Activated T-cell treated with anti-CD3 and anti-CD28 coated beads, Interleukin-2, amount 50 U/mL, for 48 hours (primary cell): ENCODE measurements at regions not wholly inside any gene's neighbourhood (a gene's known extent, or its start where the extent isn't known, plus 50 kb on each side); places are given as distances from the start of the nearest gene placed in this dataset.

Experiments used
- DNase-seq, 2 experiments: peaks; one replicate each; pipeline ENCODE4 v3.0.0-alpha.2; 2020

GRCh38 chr2:185152186-185152585 is 553.9 kb downstream of the ZNF804A start:
- DNase-seq = no peak

GRCh38 chr2:185161701-185162100 is 563.4 kb downstream of the ZNF804A start:
- DNase-seq = no peak

- DNase-seq = no peak
Observed at GRCh38 chr2:185174353-185174752, 564.3 kb upstream of the FSIP2 start.

GRCh38 chr2:185179743-185180142 is 558.9 kb upstream of the FSIP2 start:
- DNase-seq = no peak

GRCh38 chr2:185181901-185182300 is 556.7 kb upstream of the FSIP2 start:
- DNase-seq = no peak

GRCh38 chr2:185185044-185185443 is 553.6 kb upstream of the FSIP2 start:
- no peak for DNase-seq

GRCh38 chr2:185187421-185187820 is 551.2 kb upstream of the FSIP2 start:
- DNase-seq = no peak

GRCh38 chr2:185188656-185189055 is 549.9 kb upstream of the FSIP2 start:
- no peak for DNase-seq

GRCh38 chr2:185201063-185201462 is 537.5 kb upstream of the FSIP2 start:
- no peak for DNase-seq

- DNase-seq = no peak
Observed at GRCh38 chr2:185202381-185202780, 536.2 kb upstream of the FSIP2 start.

- no peak for DNase-seq
Observed at GRCh38 chr2:185202945-185203528, 535.6 kb upstream of the FSIP2 start.

GRCh38 chr2:185208261-185208660 is 530.3 kb upstream of the FSIP2 start:
- DNase-seq = no peak

- no peak for DNase-seq
Observed at GRCh38 chr2:185215497-185215896, 523.1 kb upstream of the FSIP2 start.

GRCh38 chr2:185219981-185220380 is 518.6 kb upstream of the FSIP2 start:
- DNase-seq = no peak

GRCh38 chr2:185222311-185222710 is 516.3 kb upstream of the FSIP2 start:
- no peak for DNase-seq

- DNase-seq = no peak
Observed at GRCh38 chr2:185227391-185227790, 511.2 kb upstream of the FSIP2 start.

- DNase-seq = no peak
Observed at GRCh38 chr2:185239491-185239890, 499.1 kb upstream of the FSIP2 start.

GRCh38 chr2:185240796-185241195 is 497.8 kb upstream of the FSIP2 start:
- DNase-seq = no peak

GRCh38 chr2:185241556-185241955 is 497.0 kb upstream of the FSIP2 start:
- DNase-seq = no peak

GRCh38 chr2:185242462-185242861 is 496.1 kb upstream of the FSIP2 start:
- no peak for DNase-seq

- DNase-seq = no peak
Observed at GRCh38 chr2:185245216-185245615, 493.4 kb upstream of the FSIP2 start.

- DNase-seq = no peak
Observed at GRCh38 chr2:185245806-185246205, 492.8 kb upstream of the FSIP2 start.

GRCh38 chr2:185246717-185247116 is 491.9 kb upstream of the FSIP2 start:
- no peak for DNase-seq

GRCh38 chr2:185255566-185255965 is 483.0 kb upstream of the FSIP2 start:
- DNase-seq = no peak

GRCh38 chr2:185265747-185266146 is 472.9 kb upstream of the FSIP2 start:
- no peak for DNase-seq

GRCh38 chr2:185268651-185269050 is 470.0 kb upstream of the FSIP2 start:
- DNase-seq = no peak
